Esophagus squamous epithelium (tissue), 4 donors: ENCODE measurements at regions not wholly inside any gene's neighbourhood (a gene's known extent, or its start where the extent isn't known, plus 50 kb on each side); places are given as distances from the start of the nearest gene placed in this dataset.

Experiments
- POLR2A ChIP-seq, 4 donors: fragments of 450-650 bp; IDR thresholded peaks; one replicate each; pipeline ENCODE4 v1.6.1; 2017; ENCODE audit warnings: antibody characterized with exemption in 4 of 4, mild to moderate bottlenecking in 4 of 4, moderate library complexity in 3 of 4
- TF ChIP-seq, protein P1 (sequence below), 6 experiments: fragments of 450-650 bp in 4 of 6; fragments of 200-600 bp in 2 of 6; sonication (generic) in 2 of 6; IDR thresholded peaks; one replicate each; pipeline ENCODE4 v1.5.1; 2016 to 2019; ENCODE audit warnings: antibody characterized with exemption in 6 of 6, mild to moderate bottlenecking in 4 of 6, moderate library complexity in 4 of 6

GRCh38 chr1:201714542-201715329, 114.2 kb upstream of the IPO9 start:
- TF ChIP-seq, protein P1, sequence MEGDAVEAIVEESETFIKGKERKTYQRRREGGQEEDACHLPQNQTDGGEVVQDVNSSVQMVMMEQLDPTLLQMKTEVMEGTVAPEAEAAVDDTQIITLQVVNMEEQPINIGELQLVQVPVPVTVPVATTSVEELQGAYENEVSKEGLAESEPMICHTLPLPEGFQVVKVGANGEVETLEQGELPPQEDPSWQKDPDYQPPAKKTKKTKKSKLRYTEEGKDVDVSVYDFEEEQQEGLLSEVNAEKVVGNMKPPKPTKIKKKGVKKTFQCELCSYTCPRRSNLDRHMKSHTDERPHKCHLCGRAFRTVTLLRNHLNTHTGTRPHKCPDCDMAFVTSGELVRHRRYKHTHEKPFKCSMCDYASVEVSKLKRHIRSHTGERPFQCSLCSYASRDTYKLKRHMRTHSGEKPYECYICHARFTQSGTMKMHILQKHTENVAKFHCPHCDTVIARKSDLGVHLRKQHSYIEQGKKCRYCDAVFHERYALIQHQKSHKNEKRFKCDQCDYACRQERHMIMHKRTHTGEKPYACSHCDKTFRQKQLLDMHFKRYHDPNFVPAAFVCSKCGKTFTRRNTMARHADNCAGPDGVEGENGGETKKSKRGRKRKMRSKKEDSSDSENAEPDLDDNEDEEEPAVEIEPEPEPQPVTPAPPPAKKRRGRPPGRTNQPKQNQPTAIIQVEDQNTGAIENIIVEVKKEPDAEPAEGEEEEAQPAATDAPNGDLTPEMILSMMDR (IDR thresholded peaks at IDR 0.05): no peak
- peak in 2 of 4 donors; percentile 29 to 37 for TF ChIP-seq POLR2A (IDR thresholded peaks at IDR 0.05)
